AG10803 (cell line): ENCODE measurements at regions not wholly inside any gene's neighbourhood (a gene's known extent, or its start where the extent isn't known, plus 50 kb on each side); places are given as distances from the start of the nearest gene placed in this dataset.
"Not testable (repeated sequence)": the region's sequence is repeated elsewhere in the genome, so short reads cannot be mapped to it uniquely, and the experiment has no call there.

Experiments
- DNase-seq: peaks from one replicate; pipeline ENCODE4 v3.0.0; 2010; ENCODE audit warnings: low read depth
- H3K4me3 ChIP-seq: 2 replicates; pipeline ENCODE4 v1.5.1; 2011; ENCODE audit warnings: mild to moderate bottlenecking, low read length, control low read depth
- CTCF ChIP-seq: conservative IDR thresholded peaks from 2 replicates; pipeline ENCODE4 v1.5.1; 2011; ENCODE audit warnings: mild to moderate bottlenecking, low read length, control low read depth, inconsistent platforms

- H3K4me3 ChIP-seq: no peak overlapping the region
- TF ChIP-seq CTCF: no peak
- DNase-seq: no peak
Measured at GRCh38 chr7:66542049-66542448, 86.6 kb upstream of the KCTD7 start.

GRCh38 chr7:66542528-66543269, 86.0 kb upstream of the KCTD7 start:
- DNase-seq: peak; percentile 42
- TF ChIP-seq CTCF: no peak
- H3K4me3 ChIP-seq: no peak overlapping the region

GRCh38 chr7:66549466-66549865, 79.2 kb upstream of the KCTD7 start:
- no peak for DNase-seq
- no peak for TF ChIP-seq CTCF
- H3K4me3 ChIP-seq: no peak overlapping the region

GRCh38 chr7:66553001-66553400, 75.7 kb upstream of the KCTD7 start:
- no peak overlapping the region for H3K4me3 ChIP-seq
- no peak for DNase-seq
- no peak for TF ChIP-seq CTCF

- peak; percentile 18; the same call in 1 of the 2 replicates for TF ChIP-seq CTCF
- peak; percentile 91 for DNase-seq
- not testable (repeated sequence) for H3K4me3 ChIP-seq
Measured at GRCh38 chr7:66553675-66554074, 75.0 kb upstream of the KCTD7 start.

GRCh38 chr7:66554291-66554690, 74.4 kb upstream of the KCTD7 start:
- DNase-seq: peak; percentile 37
- not testable (repeated sequence) for H3K4me3 ChIP-seq

- not testable (repeated sequence) for H3K4me3 ChIP-seq
- peak; percentile 40 for DNase-seq
Measured at GRCh38 chr7:66554842-66555430, 73.7 kb upstream of the KCTD7 start.

- no peak overlapping the region for H3K4me3 ChIP-seq
- DNase-seq: no peak
- TF ChIP-seq CTCF: no peak
Measured at GRCh38 chr7:66556177-66556548, 72.5 kb upstream of the KCTD7 start.
